Uterus (tissue), 2 donors: ENCODE measurements at regions not wholly inside any gene's neighbourhood (a gene's known extent, or its start where the extent isn't known, plus 50 kb on each side); places are given as distances from the start of the nearest gene placed in this dataset.

Experiments used
- CTCF ChIP-seq, 4 experiments: fragments of 200-600 bp in 2 of 4; fragments of 450-650 bp in 2 of 4; sonication (generic) in 2 of 4; IDR thresholded peaks; one replicate each; pipeline ENCODE4 v1.5.1; 2016 to 2019; ENCODE audit warnings: antibody characterized with exemption in 4 of 4, mild to moderate bottlenecking in 2 of 4, moderate library complexity in 1 of 4
- POLR2A ChIP-seq, 2 donors: fragments of 450-650 bp; IDR thresholded peaks; one replicate each; pipeline ENCODE4 v1.6.1; 2016; ENCODE audit warnings: antibody characterized with exemption in 2 of 2, mild to moderate bottlenecking in 1 of 2, moderate library complexity in 1 of 2

DNA sequence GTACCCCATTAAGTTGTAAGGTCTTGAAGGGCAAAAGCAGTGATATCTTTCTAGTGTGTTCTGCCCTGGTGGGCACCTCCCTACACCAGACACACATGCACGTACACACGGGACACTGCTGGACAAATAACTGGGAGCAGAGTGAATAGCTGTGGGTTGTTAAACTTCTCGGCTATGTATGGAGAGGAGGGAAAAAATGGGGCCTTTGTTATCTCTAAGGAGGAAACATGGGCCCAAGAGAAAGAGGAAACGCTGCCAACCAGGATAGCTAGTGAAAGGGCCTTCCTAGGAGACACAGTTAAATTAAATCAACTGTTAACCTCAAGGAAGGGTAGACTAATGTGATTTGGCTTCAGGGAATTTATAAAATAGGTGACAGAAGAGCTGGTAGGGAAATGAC, 169.7 kb downstream of the MYLK4 start:
- TF ChIP-seq CTCF (IDR thresholded peaks at IDR 0.05) (no peak), POLR2A (IDR thresholded peaks at IDR 0.05) (no peak)
